Hematopoietic multipotent progenitor cell treated with erythropoietin and hydrocortisone succinate and interleukin-3 and kit ligand, for 17 days (in vitro differentiated cells): ENCODE measurements at regions not wholly inside any gene's neighbourhood (a gene's known extent, or its start where the extent isn't known, plus 50 kb on each side); places are given as distances from the start of the nearest gene placed in this dataset.

Experiments
- DNase-seq: peaks from one replicate; pipeline ENCODE4 v3.0.0-alpha.2; 2015; ENCODE audit warnings: low spot score

DNA sequence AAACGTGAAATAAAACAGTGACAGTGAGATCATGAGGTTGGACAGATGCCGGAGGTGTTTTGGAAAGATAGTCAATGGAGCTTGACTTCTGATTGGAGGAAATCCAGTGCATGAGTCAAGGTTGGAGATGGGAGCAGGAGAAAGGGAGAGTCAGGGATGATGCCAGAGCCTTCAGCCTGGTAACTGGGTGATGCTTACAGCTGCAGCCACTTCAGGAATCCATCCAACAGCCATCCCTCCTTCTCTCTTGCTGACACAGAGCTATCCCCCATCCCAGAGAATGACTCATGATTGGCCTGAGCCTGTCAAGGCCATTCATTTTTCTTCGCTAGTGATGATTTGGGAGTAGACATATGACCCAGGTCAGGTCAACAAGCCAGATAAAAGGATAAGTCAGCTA is 112.8 kb downstream of the SAMD5 start:
- DNase-seq = no peak

GRCh38 chr6:147621961-147622360 is 113.5 kb downstream of the SAMD5 start:
- DNase-seq = no peak

- no peak for DNase-seq
Measured at GRCh38 chr6:147624946-147625515, 116.5 kb downstream of the SAMD5 start.

GRCh38 chr6:147625946-147626345 is 117.5 kb downstream of the SAMD5 start:
- DNase-seq = no peak

DNA sequence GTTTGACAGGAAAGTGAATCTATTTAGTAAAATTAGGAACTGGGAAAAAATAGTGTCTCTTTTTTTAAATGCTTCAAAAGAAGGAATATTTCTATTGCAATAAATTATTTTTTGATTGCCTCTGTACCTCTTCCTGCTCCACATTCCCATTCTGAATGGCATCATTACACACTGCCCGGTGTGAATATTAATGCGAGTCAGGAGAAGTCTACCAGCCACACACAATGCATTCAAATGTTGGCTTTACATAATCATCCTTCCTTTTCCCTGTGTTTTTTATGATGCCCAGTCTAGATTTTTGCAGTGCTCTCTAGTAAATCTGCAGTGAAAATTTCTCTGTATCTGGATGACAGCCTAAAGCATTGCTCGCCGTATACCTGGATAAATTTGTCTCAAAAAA is 118.9 kb downstream of the SAMD5 start:
- no peak for DNase-seq

- DNase-seq = no peak
Measured at GRCh38 chr6:147633191-147633590, 124.7 kb downstream of the SAMD5 start.

DNA sequence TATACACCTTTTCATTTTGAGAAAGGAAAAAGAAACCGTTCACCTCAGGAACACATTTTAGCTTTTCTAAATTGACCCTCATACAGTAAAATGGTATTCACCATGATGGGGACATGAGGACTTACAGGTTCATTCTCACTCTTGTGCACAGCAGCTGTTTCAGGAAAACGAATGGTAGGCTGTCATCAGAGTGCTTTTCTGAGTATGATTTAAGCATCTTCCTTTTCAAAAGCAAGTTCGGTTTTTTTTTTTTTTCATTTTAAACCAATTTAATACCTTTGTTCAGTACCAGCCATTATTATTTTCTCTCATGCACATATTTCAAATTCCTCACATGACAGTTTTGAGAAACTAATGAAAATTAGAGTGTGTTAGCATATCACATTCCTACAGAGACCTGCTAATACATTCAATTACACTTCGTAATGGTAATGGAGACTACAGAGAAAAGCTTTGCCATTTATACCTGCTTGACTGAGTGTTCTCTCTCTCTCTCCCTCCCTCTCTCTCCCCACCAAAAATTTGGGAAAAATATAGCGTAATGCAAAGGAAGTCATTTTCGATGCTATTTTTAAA is 129.2 kb downstream of the SAMD5 start:
- DNase-seq = no peak

GRCh38 chr6:147639279-147639678 is 130.8 kb downstream of the SAMD5 start:
- DNase-seq = no peak

DNA sequence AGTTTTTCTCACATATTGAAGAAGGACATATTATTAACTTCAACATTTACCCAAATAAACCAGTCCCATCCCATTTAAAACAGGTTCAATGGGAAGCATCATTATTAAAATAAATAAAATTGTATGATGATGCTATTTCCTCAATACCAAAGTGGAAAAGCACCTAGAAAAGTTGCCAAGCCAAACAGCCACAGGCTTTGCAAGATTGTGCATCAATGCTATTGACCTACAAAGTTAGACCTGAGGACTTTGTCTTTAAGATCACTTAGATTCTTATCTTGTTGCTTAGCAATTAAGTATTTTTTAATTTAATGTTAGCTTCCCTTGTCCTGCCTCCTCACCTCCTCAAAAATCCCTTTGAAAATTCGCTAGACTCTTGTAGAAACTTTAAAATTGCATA is 132.1 kb downstream of the SAMD5 start:
- DNase-seq = no peak

DNA sequence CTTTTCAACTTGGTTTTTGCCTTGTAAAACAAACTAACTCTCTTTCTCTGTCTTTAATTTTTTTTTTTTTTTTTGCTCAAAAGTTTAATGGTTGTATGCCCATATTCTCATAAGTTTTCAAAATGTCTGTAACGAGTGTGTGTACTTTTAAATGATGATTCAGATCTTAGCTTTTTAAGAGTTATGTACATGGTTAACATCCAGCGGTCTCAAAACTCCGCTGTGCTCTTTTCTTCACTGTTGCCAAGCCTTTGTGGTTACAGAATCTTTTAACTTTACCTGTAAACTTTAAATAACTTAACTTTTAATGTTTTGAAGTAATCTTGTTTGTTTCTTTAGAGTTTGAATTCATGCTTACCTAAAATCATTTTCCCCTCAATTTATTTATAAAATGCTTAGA is 133.0 kb downstream of the SAMD5 start:
- DNase-seq = no peak

- DNase-seq = no peak
Measured at GRCh38 chr6:147642458-147642857, 134.0 kb downstream of the SAMD5 start.

DNA sequence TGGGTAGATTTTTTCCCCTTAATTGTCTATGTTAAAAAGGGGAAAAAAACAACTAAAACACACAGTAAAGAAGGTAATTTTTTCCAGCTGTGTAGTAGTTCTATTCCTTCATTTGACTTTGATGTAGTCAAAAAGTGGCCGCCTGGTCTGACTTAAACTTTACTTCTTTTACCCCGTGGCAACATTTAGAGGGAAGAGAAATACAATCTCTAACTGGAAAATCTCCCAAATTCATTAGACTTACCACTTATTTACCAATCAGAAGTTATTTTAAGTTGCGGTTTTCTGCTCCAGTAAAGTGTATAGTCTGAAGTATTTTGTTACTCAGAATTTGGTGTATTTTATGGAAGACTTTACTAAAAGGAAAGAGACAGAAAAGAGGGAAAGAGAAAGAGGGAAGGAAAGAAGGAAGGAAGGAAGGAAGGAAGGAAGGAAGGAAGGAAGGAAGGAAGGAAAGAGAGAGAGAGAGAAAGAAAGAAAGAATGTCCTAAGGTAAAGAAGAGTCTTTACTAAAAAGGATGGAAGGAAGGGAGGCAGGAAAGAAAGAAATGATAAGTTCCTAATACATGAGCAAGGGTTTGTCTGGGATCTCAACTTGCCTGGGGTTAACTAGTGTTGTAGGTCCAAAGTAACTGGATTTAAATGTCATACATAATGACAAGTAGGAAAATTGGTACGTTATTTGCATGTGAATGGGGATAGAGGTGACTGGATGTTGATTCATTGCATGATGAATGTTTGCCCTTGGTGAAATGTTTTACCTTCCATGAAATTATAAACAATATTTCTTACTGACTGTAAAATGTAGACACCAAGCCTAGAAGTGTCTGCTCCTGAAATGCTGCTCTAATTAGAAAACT is 135.1 kb downstream of the SAMD5 start:
- no peak for DNase-seq

DNA sequence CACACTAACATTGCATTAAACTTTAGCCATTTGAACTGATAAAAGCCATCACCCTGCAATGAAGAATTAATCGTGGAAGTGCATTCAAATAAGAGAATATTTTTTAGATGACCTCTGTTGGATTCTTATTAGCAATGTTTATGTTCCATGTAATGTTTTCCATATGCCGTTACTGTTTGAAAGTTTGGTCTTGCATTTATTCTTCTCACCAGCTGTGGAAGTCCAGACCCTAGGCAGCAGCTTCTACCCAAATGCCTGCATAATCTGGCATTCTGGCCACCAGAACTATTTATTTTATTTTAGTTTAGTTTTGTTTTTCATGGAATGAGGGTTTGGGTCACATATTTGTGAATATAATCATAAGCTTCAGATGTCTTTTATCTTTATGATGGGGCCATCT is 140.4 kb downstream of the SAMD5 start:
- no peak for DNase-seq

DNA sequence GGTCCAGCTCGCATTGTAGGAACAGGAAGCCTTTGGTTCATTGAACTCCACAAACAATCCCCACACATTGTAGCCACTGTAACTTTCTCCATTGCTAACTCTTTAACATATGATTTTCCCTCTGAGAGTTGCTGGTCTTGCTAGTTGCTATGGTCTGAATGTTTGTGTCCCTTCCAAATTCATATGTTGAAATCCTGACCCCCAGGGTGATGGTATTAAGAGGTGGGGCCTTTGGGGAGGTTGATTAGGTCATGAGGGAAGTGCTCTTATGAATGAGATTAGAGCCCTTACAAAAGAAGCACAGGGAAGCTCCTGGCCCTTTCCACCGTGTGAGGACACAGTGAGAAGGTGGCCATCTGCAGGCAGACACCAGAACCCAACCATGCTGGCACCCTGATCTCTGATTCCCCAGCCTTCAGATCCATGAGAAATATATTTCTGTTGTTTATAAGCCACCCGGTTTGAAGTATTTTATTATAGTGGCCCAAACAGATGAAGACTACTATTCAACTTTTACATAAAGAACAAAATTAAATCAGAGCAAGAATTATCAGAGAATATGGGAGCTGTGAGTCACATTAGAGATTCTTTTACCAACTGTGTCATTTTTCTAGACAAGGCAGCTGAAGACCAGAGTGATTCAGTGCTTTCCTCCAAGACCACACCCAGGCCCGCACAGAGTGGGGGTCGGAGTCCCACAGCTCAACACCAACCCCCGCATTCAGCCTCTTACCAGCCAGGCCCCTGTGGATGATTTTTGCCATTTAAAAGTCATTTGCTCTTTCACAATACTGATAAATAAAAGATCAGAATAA is 143.0 kb downstream of the SAMD5 start:
- no peak for DNase-seq

DNA sequence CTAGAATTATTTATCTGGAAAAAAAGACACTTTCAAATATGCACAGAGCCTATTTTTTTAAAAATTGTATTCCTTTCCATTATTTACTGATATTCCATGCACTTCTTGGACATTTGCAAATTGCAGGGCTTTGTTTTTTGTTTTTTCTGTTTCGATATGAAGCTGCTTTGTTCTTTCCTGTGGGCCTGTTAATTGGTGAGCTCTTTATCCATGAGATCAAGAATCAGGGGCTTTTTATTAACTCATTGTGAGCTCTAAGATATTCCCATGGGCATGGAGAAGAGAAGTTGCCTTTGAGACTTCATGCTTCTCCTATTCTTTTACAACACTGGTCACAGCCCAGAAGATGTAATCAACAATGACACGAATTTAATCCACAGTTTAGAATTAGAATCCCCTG is 145.1 kb downstream of the SAMD5 start:
- no peak for DNase-seq

GRCh38 chr6:147654103-147654845 is 145.8 kb downstream of the SAMD5 start:
- no peak for DNase-seq

DNA sequence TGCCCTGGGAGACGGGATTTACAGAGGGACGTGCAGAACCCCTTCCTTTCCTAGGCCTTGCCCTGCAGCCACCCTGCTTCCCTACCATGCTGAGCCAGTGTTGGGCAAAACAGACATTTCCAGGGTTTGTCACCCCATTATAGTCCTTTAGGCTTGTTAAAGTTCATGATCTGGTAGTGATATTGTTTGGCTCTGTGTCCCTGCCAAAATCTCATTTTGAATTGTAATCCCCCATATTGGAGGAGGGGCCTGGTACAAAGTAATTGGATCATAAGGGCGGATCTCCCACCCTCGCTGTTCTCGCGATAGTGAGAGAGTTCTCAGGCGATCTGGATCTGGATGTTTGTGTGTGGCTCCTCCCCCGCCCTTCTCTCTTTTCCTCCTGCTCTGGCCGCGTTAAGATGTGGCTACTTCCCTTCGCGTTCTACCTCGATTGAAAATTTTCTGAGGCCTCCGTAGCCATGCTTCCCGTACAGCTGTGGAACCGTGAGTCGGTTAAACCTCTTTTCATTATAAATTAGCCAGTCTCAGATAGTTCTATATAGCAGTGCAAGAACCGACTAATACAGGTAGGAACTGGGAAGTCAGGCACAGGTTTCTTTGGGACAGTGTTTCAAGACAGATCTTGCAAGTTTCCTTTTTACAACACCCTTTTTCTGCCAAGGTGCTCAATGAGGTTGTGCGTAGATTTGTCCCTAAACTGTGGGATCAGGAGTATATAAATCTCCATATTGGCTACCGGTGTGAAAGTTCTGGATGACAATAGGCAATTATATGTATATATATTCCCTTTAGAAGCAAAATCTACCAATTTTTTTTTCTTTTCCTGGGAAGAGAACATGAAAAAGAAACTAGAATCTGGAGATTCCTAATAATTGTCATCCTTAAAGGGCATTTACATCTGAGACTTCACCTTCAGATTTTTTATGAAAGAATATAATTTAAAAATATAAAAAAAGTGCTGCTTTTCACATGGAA is 152.1 kb downstream of the SAMD5 start:
- DNase-seq = no peak

DNA sequence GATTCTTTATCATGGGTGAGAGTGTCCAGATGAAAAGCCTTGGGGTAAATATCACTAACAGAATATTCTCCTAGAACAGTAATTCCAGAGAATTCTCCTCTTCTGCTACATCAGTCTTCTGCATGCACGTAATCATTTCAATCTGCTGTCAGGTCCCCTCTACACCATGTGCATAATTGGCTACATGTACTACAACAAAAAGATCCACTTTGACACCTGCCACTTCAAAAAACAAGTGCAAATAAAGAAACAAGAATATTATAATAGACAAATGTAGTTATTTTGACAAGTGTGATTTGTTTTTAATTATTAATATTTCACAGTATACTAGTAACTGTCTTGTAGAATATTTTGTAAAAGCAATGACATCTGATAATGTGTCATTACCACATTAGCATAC is 154.2 kb downstream of the SAMD5 start:
- no peak for DNase-seq

DNA sequence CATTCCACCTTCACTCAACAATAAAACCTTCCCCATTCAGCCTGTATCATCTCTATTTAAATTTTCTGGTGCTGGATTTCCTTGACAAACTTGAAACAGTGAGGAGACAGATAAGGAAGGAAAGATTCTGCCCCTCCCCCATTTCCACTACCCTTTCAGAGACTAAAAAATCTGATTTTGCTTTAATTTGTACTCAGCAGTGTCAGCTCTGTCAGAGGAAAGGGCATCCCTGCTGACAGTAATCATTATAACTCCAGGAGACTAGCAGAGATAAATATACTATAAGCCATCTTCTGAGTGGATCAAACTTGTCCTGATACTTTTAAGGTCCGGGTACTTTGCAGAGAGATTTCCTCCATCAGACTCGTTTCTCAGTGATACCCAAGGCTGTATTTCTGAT is 155.6 kb downstream of the SAMD5 start:
- no peak for DNase-seq

- no peak for DNase-seq
Measured at GRCh38 chr6:147666255-147666654, 157.8 kb downstream of the SAMD5 start.

- no peak for DNase-seq
Measured at GRCh38 chr6:147667082-147667481, 158.6 kb downstream of the SAMD5 start.
